ENCODE measurements at regions not wholly inside any gene's neighbourhood (a gene's known extent, or its start where the extent isn't known, plus 50 kb on each side); places are given as distances from the start of the nearest gene placed in this dataset.

DNA sequence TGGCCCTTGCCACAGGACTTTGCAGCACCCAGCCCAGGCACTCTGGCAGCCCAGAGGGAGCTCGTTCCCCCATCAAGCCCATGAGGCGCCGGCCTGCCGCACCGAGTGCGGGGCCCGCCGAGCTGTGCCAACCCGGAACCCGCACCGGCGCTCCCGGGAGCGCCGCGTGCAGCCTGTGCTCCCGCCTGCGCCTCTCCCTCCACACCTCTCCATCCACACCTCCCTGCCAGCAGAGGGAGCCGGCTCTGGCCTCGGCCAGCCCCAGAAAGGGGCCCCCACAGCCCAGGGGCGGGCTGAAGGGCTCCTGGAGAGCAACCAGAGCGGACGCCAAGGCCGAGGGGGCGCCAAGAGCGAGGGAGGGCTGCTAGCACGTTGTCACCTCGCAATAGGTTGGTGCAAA, 268.8 kb downstream of the MID1IP1 start:
- no peak overlapping the region for H3K4me3 ChIP-seq (ENCODE audit: low read length)
- no peaks in the 10 kb centered on the region for H3K36me3 ChIP-seq (ENCODE audit: control insufficient read depth, insufficient read depth, low read length)
- H3K9me3 ChIP-seq (ENCODE audit: control insufficient read depth, low read length): no peaks in the 10 kb centered on the region
- Mint-ChIP-seq H3K4me3 (no peak overlapping the region), H3K9me3 (peaks cover 65% of the 10 kb centered on the region), H3K27me3 (ENCODE audit: insufficient read depth) (no peaks in the 10 kb centered on the region), H3K4me1 (peaks cover 13% of the 10 kb centered on the region), H3K36me3 (ENCODE audit: low read depth) (peaks cover 3% of the 10 kb centered on the region), H3K27ac (no peak overlapping the region)
- peaks cover 6% of the 10 kb centered on the region for H3K4me1 ChIP-seq (ENCODE audit: control insufficient read depth, insufficient read depth, low read length)
- no peak overlapping the region for H3K9ac ChIP-seq (ENCODE audit: extremely low read depth, low read length, poor library complexity, severe bottlenecking)
- no peak overlapping the region for H3K27ac ChIP-seq (ENCODE audit: low read depth, low read length)
- DNase-seq: no peak
- TF ChIP-seq, protein P1, sequence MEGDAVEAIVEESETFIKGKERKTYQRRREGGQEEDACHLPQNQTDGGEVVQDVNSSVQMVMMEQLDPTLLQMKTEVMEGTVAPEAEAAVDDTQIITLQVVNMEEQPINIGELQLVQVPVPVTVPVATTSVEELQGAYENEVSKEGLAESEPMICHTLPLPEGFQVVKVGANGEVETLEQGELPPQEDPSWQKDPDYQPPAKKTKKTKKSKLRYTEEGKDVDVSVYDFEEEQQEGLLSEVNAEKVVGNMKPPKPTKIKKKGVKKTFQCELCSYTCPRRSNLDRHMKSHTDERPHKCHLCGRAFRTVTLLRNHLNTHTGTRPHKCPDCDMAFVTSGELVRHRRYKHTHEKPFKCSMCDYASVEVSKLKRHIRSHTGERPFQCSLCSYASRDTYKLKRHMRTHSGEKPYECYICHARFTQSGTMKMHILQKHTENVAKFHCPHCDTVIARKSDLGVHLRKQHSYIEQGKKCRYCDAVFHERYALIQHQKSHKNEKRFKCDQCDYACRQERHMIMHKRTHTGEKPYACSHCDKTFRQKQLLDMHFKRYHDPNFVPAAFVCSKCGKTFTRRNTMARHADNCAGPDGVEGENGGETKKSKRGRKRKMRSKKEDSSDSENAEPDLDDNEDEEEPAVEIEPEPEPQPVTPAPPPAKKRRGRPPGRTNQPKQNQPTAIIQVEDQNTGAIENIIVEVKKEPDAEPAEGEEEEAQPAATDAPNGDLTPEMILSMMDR (conservative IDR thresholded peaks at IDR 0.05): no peak
- WGBS, 2 experiments (ENCODE audit: insufficient coverage in 1 of 2, insufficient read length in 1 of 2): 98% methylated on average over 22 of the region's 28 CpGs; no CpG with 5 or more reads in 1 of the 2 experiments
- no peaks in the 10 kb centered on the region for H3K27me3 ChIP-seq (ENCODE audit: control insufficient read depth, insufficient read depth, low read length, poor library complexity, severe bottlenecking)

DNA sequence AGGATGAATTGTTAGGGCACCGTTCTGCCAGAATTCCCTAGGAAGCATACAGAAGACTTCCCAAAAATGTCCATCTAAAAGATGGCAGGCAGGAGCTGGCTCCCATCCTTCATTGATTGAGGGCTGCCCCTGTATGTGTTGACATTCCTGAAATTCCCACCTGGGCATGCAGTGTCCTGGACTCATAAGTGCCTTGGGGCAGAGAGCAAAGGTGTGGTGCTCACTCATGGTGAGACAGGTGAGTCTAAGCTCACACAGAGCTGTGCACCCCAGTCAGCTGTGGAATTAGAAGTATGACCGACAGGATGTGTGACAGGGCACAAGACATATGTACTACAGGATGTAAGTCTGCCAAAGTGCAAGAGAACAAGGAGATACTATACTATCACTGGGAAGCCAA, 271.9 kb downstream of the MID1IP1 start:
- 94% methylated on average over 2 of the region's 2 CpGs; no CpG with 5 or more reads in 1 of the 2 experiments for WGBS, 2 experiments (ENCODE audit: insufficient coverage in 1 of 2, insufficient read length in 1 of 2)
- no peak for DNase-seq
- H3K4me3 Mint-ChIP-seq: no peak overlapping the region
- no peaks in the 10 kb centered on the region for H3K36me3 ChIP-seq (ENCODE audit: control insufficient read depth, insufficient read depth, low read length)
- H3K4me3 ChIP-seq (ENCODE audit: low read length): no peak overlapping the region
- H3K36me3 Mint-ChIP-seq (ENCODE audit: low read depth): peaks cover 3% of the 10 kb centered on the region
- no peaks in the 10 kb centered on the region for H3K4me1 Mint-ChIP-seq
- H3K27me3 ChIP-seq (ENCODE audit: control insufficient read depth, insufficient read depth, low read length, poor library complexity, severe bottlenecking): no peaks in the 10 kb centered on the region
- peaks cover 58% of the 10 kb centered on the region for H3K9me3 Mint-ChIP-seq
- no peak overlapping the region for H3K27ac ChIP-seq (ENCODE audit: low read depth, low read length)
- H3K27ac Mint-ChIP-seq: no peak overlapping the region
- TF ChIP-seq, protein P1 (conservative IDR thresholded peaks at IDR 0.05): no peak
- H3K27me3 Mint-ChIP-seq (ENCODE audit: insufficient read depth): no peaks in the 10 kb centered on the region
- H3K9me3 ChIP-seq (ENCODE audit: control insufficient read depth, low read length): no peaks in the 10 kb centered on the region
- H3K4me1 ChIP-seq (ENCODE audit: control insufficient read depth, insufficient read depth, low read length): no peaks in the 10 kb centered on the region
- H3K9ac ChIP-seq (ENCODE audit: extremely low read depth, low read length, poor library complexity, severe bottlenecking): no peak overlapping the region

DNA sequence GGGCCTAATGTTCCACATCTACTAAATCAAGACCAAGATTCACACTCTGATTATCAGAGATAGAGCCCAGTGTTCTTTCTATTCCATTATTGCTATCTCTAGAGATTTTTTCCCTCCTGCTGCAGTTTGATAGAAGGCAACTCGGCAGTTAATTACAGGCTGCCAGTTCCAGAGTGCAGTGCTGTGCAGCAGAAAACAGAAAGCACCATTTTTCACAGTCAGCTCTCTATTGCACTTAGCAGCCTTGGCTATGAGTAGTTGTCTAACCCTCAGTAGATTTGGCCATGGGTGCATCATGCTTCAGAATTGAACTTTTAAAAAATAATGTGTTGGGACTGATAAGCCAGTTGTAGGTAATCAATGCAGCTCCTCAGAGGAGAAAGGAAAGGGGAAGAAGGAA, 295.3 kb downstream of the MID1IP1 start:
- TF ChIP-seq, protein P1 (conservative IDR thresholded peaks at IDR 0.05): no peak
- Mint-ChIP-seq H3K27ac (no peak overlapping the region), H3K4me1 (no peaks in the 10 kb centered on the region), H3K4me3 (no peak overlapping the region), H3K9me3 (peaks cover 62% of the 10 kb centered on the region), H3K36me3 (ENCODE audit: low read depth) (no peaks in the 10 kb centered on the region), H3K27me3 (ENCODE audit: insufficient read depth) (no peaks in the 10 kb centered on the region)
- WGBS, 2 experiments (ENCODE audit: insufficient coverage in 1 of 2, insufficient read length in 1 of 2): 92% methylated on average over 1 of the region's 1 CpG; no CpG with 5 or more reads in 1 of the 2 experiments
- Histone ChIP-seq H3K4me1 (ENCODE audit: control insufficient read depth, insufficient read depth, low read length) (no peaks in the 10 kb centered on the region), H3K4me3 (ENCODE audit: low read length) (no peak overlapping the region), H3K36me3 (ENCODE audit: control insufficient read depth, insufficient read depth, low read length) (no peaks in the 10 kb centered on the region), H3K9me3 (ENCODE audit: control insufficient read depth, low read length) (no peaks in the 10 kb centered on the region), H3K9ac (ENCODE audit: extremely low read depth, low read length, poor library complexity, severe bottlenecking) (no peak overlapping the region), H3K27me3 (ENCODE audit: control insufficient read depth, insufficient read depth, low read length, poor library complexity, severe bottlenecking) (no peaks in the 10 kb centered on the region), H3K27ac (ENCODE audit: low read depth, low read length) (no peak overlapping the region)
- DNase-seq: no peak

Measured in endodermal cell (in vitro differentiated cells).